ENCODE measurements at regions not wholly inside any gene's neighbourhood (a gene's known extent, or its start where the extent isn't known, plus 50 kb on each side); places are given as distances from the start of the nearest gene placed in this dataset.

DNA sequence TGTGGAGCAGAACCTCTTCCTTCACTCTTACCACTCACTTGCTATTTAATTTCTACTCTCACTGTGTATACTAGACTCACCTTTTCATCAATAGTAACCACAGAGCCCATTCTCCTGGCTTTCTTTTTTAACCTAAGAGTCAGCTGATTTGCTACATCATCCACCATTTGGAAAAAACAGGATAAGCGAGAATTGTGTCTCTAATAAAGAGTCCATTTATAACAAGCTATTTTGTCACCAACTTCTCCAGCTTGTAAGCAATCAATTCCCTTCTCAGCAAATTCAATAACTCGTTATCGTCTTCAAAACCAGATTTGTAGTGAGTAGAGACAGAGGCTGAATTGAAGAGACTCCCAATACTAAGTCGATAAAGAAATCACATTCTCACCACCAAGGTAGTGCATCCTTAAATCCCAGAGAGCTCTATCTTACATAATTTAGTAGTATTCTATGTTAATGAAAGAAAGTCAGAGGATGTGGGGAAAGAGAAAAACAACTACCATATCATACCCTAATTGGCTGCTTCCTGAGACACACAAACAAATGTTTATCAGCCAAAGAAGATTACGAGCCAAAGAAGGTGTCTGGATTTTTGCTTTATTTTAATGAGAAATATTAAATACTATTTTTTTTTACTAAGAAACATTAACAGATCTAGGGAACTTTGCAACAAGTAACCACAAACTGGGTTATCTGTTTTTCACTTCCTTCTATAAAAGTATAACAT lies 52.5 kb upstream of the SPTBN1 start:
- TF ChIP-seq POLR2AphosphoS5 (IDR thresholded peaks at IDR 0.05; ENCODE audit: low read depth): no peak
- TF ChIP-seq, protein P1, sequence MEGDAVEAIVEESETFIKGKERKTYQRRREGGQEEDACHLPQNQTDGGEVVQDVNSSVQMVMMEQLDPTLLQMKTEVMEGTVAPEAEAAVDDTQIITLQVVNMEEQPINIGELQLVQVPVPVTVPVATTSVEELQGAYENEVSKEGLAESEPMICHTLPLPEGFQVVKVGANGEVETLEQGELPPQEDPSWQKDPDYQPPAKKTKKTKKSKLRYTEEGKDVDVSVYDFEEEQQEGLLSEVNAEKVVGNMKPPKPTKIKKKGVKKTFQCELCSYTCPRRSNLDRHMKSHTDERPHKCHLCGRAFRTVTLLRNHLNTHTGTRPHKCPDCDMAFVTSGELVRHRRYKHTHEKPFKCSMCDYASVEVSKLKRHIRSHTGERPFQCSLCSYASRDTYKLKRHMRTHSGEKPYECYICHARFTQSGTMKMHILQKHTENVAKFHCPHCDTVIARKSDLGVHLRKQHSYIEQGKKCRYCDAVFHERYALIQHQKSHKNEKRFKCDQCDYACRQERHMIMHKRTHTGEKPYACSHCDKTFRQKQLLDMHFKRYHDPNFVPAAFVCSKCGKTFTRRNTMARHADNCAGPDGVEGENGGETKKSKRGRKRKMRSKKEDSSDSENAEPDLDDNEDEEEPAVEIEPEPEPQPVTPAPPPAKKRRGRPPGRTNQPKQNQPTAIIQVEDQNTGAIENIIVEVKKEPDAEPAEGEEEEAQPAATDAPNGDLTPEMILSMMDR (conservative IDR thresholded peaks at IDR 0.05; ENCODE audit: low read depth in 2 of 2): no peak
- no peak for TF ChIP-seq EZH2phosphoT487 (IDR thresholded peaks at IDR 0.05; ENCODE audit: unreplicated experiment)
- no peak for TF ChIP-seq EZH2 (IDR thresholded peaks at IDR 0.05; ENCODE audit: low read depth, unreplicated experiment)
- TF ChIP-seq, protein P2, sequence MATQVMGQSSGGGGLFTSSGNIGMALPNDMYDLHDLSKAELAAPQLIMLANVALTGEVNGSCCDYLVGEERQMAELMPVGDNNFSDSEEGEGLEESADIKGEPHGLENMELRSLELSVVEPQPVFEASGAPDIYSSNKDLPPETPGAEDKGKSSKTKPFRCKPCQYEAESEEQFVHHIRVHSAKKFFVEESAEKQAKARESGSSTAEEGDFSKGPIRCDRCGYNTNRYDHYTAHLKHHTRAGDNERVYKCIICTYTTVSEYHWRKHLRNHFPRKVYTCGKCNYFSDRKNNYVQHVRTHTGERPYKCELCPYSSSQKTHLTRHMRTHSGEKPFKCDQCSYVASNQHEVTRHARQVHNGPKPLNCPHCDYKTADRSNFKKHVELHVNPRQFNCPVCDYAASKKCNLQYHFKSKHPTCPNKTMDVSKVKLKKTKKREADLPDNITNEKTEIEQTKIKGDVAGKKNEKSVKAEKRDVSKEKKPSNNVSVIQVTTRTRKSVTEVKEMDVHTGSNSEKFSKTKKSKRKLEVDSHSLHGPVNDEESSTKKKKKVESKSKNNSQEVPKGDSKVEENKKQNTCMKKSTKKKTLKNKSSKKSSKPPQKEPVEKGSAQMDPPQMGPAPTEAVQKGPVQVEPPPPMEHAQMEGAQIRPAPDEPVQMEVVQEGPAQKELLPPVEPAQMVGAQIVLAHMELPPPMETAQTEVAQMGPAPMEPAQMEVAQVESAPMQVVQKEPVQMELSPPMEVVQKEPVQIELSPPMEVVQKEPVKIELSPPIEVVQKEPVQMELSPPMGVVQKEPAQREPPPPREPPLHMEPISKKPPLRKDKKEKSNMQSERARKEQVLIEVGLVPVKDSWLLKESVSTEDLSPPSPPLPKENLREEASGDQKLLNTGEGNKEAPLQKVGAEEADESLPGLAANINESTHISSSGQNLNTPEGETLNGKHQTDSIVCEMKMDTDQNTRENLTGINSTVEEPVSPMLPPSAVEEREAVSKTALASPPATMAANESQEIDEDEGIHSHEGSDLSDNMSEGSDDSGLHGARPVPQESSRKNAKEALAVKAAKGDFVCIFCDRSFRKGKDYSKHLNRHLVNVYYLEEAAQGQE (IDR thresholded peaks at IDR 0.05; ENCODE audit: unreplicated experiment): no peak
